GM19397 (cell line): ENCODE measurements at regions not wholly inside any gene's neighbourhood (a gene's known extent, or its start where the extent isn't known, plus 50 kb on each side); places are given as distances from the start of the nearest gene placed in this dataset.

Source experiments
- ATAC-seq: cut with Tn5 transposase; IDR thresholded peaks from one replicate; pipeline ENCODE4 v1.9.1; 2021; ENCODE audit warnings: mild to moderate bottlenecking, moderate library complexity; ENCODE audit not compliant: unreplicated experiment

GRCh38 chr3:157815739-157816138 lies 290.5 kb downstream of the SHOX2 start:
- ATAC-seq = no peak

- no peak for ATAC-seq
These were observed 295.1 kb downstream of the SHOX2 start for GRCh38 chr3:157810924-157811718.

- no peak for ATAC-seq
These were observed 298.9 kb downstream of the SHOX2 start for GRCh38 chr3:157807280-157807679.

GRCh38 chr3:157805538-157805937 lies 300.7 kb downstream of the SHOX2 start:
- no peak for ATAC-seq

- ATAC-seq = no peak
These were observed 291.6 kb upstream of the VEPH1 start for GRCh38 chr3:157794771-157795170.

GRCh38 chr3:157793745-157794144 lies 290.5 kb upstream of the VEPH1 start:
- ATAC-seq = no peak

- ATAC-seq = no peak
These were observed 285.9 kb upstream of the VEPH1 start for GRCh38 chr3:157789162-157789561.

GRCh38 chr3:157786618-157787017 lies 283.4 kb upstream of the VEPH1 start:
- no peak for ATAC-seq

- no peak for ATAC-seq
These were observed 283.0 kb upstream of the VEPH1 start for GRCh38 chr3:157786211-157786610.

GRCh38 chr3:157785102-157785826 lies 282.0 kb upstream of the VEPH1 start:
- ATAC-seq = no peak

- no peak for ATAC-seq
These were observed 279.0 kb upstream of the VEPH1 start for GRCh38 chr3:157782236-157782635.

- ATAC-seq = no peak
These were observed 273.6 kb upstream of the VEPH1 start for GRCh38 chr3:157776861-157777260.

GRCh38 chr3:157775446-157775845 lies 272.2 kb upstream of the VEPH1 start:
- ATAC-seq = no peak

- ATAC-seq = no peak
These were observed 266.2 kb upstream of the VEPH1 start for GRCh38 chr3:157769378-157769777.

GRCh38 chr3:157767607-157768006 lies 264.4 kb upstream of the VEPH1 start:
- ATAC-seq = no peak

GRCh38 chr3:157763644-157764043 lies 260.4 kb upstream of the VEPH1 start:
- no peak for ATAC-seq

GRCh38 chr3:157759311-157759710 lies 256.1 kb upstream of the VEPH1 start:
- no peak for ATAC-seq

- ATAC-seq = no peak
These were observed 252.0 kb upstream of the VEPH1 start for GRCh38 chr3:157755233-157755632.

- no peak for ATAC-seq
These were observed 251.2 kb upstream of the VEPH1 start for GRCh38 chr3:157754451-157754850.

GRCh38 chr3:157753787-157754136 lies 250.5 kb upstream of the VEPH1 start:
- no peak for ATAC-seq

GRCh38 chr3:157752956-157753786 lies 250.0 kb upstream of the VEPH1 start:
- ATAC-seq = no peak

- ATAC-seq = no peak
These were observed 249.3 kb upstream of the VEPH1 start for GRCh38 chr3:157752554-157752953.
